GM12801 (cell line): ENCODE measurements at regions not wholly inside any gene's neighbourhood (a gene's known extent, or its start where the extent isn't known, plus 50 kb on each side); places are given as distances from the start of the nearest gene placed in this dataset.

Experiments
- CTCF ChIP-seq: IDR thresholded peaks from one replicate; pipeline ENCODE4 v1.5.1; 2011; ENCODE audit warnings: control low read depth; ENCODE audit not compliant: insufficient read length; ENCODE audit errors: extremely low read depth

DNA sequence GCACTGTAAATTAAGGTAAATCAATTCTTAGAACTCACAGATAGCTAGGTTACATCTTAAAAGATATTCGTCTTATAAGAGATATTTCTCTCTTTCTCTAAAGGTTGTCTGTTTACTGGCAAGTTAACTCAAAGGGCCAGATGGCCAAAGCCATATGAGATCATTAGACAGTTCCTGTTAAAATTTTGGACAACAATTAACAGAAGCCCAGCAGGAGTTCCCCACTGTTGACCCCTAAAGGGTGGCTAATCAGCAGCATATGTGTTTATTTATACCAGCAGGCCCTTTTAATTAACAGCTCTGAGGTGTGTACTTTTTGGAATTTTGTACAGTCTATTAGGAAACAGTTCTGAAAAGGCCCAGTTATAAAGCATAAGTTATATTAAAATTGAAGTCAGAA lies 245.8 kb downstream of the LIG4 start:
- TF ChIP-seq CTCF: no peak

DNA sequence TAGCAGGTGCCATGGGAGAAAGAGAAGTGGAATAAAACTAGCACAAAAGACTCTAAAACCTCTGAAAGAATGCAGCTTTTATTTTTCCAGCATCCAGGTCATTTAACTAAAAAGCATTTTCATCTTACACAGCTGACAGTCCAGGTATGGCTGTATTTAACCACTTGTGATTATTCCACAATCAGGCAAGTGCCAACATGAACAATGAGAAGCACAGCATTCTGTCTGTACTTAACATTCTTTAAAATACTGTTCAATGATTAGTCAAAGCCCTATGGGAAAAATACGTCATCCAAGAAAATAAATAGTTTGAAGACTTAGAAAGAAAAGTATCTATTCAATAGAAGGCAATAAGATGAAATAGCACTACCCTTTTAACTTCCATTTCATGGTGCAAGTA lies 246.9 kb downstream of the LIG4 start:
- no peak for TF ChIP-seq CTCF

- no peak for TF ChIP-seq CTCF
Measured at GRCh38 chr13:107964395-107964794, 250.9 kb downstream of the LIG4 start.

DNA sequence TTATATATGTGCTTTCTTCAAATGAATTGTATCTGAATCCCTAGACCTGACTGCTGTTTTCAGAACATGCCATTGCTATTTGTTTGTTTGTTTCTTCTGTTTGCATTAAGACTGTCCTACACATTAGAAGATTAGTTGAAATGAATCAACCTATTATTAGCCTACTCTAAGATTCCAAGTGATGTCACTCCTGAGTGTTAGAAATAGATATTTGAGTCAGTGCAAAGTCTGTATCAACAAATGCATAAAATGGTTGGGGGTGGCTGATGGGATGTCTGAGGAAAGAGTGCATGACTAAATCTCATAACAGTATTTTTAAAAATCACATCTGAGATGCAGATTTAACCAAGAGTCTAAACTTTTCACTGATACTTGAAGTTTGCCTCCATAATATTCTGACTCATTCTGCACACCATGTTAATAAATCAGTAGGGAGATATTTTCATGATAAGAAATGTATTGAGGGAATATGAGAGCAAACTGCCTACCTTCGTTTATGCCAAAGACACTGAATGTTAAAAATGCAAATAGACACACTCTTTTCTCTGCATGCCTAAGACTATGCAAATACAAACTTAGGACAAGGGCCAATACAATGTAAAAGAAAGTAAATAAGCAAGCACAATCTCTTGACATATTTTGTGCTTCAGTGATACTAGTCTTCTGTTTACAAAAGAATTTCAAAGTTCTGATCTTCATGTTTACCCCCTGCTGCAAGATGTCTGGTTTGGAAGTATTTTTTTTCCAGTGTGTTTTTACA lies 253.3 kb downstream of the LIG4 start:
- no peak for TF ChIP-seq CTCF

DNA sequence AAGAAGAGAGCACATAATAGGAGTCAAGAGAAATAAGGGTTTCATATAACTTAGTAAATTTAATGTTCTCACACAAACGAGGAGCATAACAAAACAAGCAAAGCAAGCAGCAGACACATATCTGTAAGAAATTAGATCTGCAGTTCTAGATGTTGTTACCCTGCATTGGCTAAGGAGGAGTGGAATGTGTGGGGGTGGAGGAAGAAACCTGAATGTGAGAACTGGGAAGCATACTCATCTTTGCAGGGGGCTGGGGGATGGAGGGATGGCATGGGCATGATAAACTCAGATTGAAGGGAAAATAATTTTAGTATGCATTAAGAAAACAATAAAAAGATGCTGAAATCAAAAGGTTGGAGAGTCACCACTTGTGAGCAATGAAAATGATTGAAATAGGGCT lies 255.0 kb downstream of the LIG4 start:
- TF ChIP-seq CTCF: no peak

DNA sequence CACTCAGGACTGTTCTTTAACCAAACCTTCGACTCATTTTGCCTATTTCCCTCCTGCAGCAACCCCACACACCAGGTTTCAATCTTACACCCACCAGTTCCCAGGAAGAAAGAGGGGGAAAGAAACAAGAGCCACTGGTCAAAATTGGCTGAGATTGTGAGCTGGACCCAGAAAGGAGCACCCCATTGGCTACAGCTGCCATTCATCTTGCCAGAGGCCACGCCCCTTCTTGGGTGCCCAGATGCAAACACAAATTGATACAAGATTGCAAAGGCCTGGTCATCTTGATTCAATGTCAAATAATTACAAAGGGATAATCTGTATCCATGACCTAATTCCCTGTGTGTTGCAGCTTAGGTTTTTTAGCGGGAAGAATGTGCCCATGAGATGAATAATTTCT lies 258.4 kb downstream of the LIG4 start:
- TF ChIP-seq CTCF: no peak

GRCh38 chr13:107942030-107942617 lies 273.2 kb downstream of the LIG4 start:
- TF ChIP-seq CTCF: no peak
